CD4-positive, alpha-beta T cell treated with Interleukin-17A for 4 hours (primary cell): ENCODE measurements at regions not wholly inside any gene's neighbourhood (a gene's known extent, or its start where the extent isn't known, plus 50 kb on each side); places are given as distances from the start of the nearest gene placed in this dataset.
"Not testable (repeated sequence)": the region's sequence is repeated elsewhere in the genome, so short reads cannot be mapped to it uniquely, and the experiment has no call there.

Experiments
- DNase-seq: peaks from one replicate; pipeline ENCODE4 v3.0.0-alpha.2; 2020; ENCODE audit warnings: mixed read lengths

- DNase-seq: no peak
Observed at GRCh38 chr1:2953688-2954285, 67.5 kb upstream of the ACTRT2 start.

- DNase-seq: no peak
Observed at GRCh38 chr1:2955652-2956051, 65.6 kb upstream of the ACTRT2 start.

- DNase-seq: no peak
Observed at GRCh38 chr1:2956576-2956975, 64.7 kb upstream of the ACTRT2 start.

- DNase-seq: no peak
Observed at GRCh38 chr1:2957329-2957728, 63.9 kb upstream of the ACTRT2 start.

- not testable (repeated sequence) for DNase-seq
Observed at GRCh38 chr1:2959881-2960280, 61.4 kb upstream of the ACTRT2 start.

- DNase-seq: no peak
Observed at GRCh38 chr1:2961081-2961480, 60.2 kb upstream of the ACTRT2 start.

GRCh38 chr1:2961661-2962060 is 59.6 kb upstream of the ACTRT2 start:
- DNase-seq: no peak

GRCh38 chr1:2962061-2962460 is 59.2 kb upstream of the ACTRT2 start:
- DNase-seq: no peak

- DNase-seq: no peak
Observed at GRCh38 chr1:2962541-2962940, 58.7 kb upstream of the ACTRT2 start.

GRCh38 chr1:2962946-2963345 is 58.3 kb upstream of the ACTRT2 start:
- DNase-seq: no peak

- DNase-seq: no peak
Observed at GRCh38 chr1:2965676-2966075, 55.6 kb upstream of the ACTRT2 start.

- no peak for DNase-seq
Observed at GRCh38 chr1:2966449-2967328, 54.6 kb upstream of the ACTRT2 start.

- DNase-seq: no peak
Observed at GRCh38 chr1:2967329-2967725, 53.9 kb upstream of the ACTRT2 start.

GRCh38 chr1:2967881-2968280 is 53.4 kb upstream of the ACTRT2 start:
- DNase-seq: no peak

GRCh38 chr1:2968471-2968881 is 52.8 kb upstream of the ACTRT2 start:
- no peak for DNase-seq

- DNase-seq: no peak
Observed at GRCh38 chr1:2969011-2969844, 52.0 kb upstream of the ACTRT2 start.

- no peak for DNase-seq
Observed at GRCh38 chr1:2969845-2970291, 51.4 kb upstream of the ACTRT2 start.

GRCh38 chr1:2970311-2971071 is 50.8 kb upstream of the ACTRT2 start:
- DNase-seq: no peak

GRCh38 chr1:2971101-2971501 is 50.2 kb upstream of the ACTRT2 start:
- no peak for DNase-seq
